ENCODE measurements at regions not wholly inside any gene's neighbourhood (a gene's known extent, or its start where the extent isn't known, plus 50 kb on each side); places are given as distances from the start of the nearest gene placed in this dataset.
A peak's percentile ranks its signal among the peaks of the same experiment; 100 is the strongest.
"Not testable (repeated sequence)": the region's sequence is repeated elsewhere in the genome, so short reads cannot be mapped to it uniquely, and the experiment has no call there.

DNA sequence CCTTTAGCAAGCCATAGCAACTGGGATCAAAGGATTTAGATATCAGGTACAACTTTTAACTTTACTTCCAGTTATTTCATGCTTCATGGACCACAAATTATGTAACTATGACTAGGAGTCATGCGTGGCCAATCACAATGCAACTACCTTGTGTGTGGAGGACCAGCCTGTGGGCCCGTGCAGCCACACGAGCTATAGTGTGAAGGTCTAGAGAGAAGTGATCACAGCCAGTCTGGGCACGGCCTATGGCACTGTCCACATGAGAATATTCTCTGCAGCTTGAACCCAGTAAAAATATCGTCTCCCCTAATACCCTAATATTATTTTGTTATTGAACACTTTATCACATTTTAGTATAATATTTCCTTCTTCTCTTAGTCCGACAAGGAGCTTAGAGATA lies 464.9 kb upstream of the MIR17HG start:
- no peak for DNase-seq

DNA sequence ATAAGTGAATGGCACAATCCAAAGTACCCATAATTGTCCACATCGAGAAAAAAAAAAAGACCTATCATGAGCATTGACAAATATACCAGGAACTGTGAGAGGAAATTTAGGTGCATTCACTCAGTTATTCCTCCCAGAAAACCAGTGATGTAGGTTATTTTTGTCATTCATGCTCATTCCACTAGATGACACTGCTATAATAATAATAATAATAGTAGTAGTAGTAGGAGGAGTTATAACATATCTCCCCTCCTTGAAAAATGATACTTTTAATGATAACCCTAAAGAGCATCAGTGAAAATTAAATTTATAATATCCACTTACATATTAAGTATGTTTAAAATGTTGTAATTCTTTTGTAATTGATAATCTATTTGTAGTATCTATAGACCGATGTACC lies 463.9 kb upstream of the MIR17HG start:
- DNase-seq = no peak

DNA sequence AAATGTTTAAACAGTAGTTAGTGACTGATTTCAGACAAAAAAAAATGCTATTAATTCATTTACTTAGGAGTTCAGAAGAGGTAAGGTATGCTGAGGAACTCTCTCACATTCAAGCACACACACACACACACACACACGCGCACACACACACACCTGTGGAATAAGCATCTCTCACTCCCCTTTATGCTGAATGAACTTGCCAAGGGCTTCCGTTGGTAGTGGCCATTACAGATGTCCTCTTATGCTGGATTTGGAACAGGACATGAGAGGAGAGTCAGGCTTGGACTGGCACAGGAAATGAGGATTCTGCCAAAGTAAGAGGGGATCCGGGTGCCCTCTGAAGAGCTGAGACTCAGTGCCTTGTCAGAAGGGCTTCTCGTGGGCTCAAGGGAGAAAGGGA lies 463.4 kb upstream of the MIR17HG start:
- no peak for DNase-seq

DNA sequence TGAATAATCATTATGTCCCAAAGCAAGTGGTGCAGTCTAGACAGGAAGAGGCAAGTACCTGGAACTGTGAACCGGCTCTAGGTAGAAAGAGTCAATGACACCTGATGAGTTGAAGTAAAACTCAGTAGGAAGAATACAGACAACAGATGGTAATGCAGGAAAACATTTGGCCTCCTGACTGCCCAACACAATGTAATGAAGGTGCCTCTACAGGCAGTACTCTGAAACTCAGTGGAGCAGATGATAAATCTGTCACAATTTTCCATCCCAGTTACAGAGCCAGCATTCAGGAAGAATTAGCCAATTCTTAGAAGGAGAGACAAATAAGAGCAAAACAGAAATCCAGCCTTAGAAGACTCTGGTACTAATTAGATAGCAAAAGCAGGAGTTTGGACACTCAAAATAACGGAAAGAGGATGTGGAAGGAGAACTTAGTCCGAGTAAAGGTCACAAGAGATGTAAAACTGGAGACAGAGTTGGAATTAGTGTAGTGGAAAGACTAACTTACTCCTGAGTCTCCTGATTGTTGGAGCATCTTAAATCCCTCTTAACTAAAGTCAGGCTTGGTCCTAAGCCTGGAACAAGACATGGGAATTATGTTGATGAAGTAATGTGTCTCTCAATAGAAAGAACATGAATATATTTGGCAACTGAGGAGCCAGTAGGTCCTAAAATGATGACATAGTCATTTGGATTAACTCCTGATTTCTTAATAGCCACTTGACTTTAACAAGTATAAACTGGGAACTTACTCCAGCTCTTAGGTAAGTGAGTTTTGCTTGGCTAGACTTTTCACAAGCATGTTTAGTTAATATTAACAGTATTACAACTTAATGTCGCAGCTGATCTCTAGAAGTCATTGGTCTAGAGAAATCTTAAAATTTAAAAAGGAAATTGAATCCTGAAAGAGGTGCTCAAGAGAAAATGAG lies 457.3 kb upstream of the MIR17HG start:
- DNase-seq = no peak

DNA sequence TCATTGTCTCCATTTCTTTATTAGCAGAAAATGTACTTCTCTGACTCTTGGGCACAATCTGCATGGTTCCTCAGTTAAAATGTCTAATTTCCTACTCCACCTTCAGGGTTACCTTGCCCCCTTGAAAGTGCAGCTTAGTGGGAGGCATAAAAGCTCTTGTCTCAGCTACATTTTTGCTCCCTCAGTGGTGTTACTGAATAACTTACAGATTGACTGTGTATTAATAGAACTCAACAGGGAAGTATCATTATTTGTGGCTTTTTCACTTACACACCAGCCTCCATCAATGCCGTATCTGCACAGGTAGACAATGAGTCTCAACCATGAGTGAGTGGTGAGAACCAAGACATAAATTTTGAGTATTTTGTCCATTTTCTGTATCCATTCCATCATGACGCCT lies 456.2 kb upstream of the MIR17HG start:
- DNase-seq = no peak

DNA sequence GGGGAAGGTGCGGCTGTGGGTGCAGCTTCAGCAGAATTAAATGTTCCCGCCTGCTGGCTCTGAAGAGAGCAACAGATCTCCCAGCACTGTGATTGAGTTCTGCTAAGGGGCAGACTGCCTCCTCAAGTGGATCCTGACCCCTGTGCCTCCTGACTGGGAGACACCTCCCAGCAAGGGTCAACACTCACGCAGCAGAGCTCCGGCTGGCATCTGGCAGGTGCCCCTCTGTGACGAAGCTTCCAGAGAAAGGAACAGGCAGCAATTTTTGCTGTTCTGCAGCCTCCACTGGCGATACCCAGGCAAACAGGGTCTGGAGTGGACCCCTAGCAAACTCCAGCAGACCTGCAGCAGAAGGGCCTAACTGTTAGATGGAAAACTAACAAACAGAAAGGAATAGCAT lies 454.3 kb upstream of the MIR17HG start:
- DNase-seq = not testable (repeated sequence)

DNA sequence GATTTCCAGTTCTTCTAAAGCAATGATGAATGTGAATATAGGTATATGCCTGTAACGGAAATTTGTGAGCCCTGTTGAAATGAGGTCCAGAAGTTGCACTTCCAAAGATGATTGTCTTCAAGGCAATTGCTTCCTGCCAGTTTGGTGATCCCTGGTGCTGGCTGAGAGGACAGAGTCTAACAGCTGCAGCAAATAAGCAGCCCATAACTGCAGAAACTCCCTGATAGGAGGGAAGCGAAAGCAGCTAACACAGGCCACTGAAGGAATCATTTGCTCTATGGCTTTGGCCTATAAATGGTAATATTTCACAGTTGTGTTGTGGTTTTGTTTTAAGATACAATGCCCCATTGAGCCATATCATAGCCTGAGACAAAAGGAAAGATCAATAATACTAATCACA lies 451.5 kb upstream of the MIR17HG start:
- no peak for DNase-seq

DNA sequence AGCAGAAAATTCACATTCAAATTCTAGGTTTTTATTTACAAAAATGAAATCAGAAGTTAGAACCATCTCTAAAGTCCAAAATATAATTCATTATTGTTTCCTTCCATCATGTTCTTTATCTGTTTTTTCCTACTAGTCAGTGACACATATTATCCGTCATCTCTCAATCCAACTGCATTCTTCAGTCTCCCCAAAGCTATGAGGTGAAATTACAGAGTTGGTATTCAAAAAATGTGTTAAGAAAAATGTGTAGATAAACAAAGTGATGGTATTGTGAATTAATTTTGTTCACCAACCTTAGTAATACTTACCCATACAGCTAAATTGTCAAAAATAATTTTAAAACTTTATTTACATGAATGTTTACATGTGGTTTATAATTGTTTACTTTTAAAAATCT lies 448.7 kb upstream of the MIR17HG start:
- peak; percentile 41 for DNase-seq

DNA sequence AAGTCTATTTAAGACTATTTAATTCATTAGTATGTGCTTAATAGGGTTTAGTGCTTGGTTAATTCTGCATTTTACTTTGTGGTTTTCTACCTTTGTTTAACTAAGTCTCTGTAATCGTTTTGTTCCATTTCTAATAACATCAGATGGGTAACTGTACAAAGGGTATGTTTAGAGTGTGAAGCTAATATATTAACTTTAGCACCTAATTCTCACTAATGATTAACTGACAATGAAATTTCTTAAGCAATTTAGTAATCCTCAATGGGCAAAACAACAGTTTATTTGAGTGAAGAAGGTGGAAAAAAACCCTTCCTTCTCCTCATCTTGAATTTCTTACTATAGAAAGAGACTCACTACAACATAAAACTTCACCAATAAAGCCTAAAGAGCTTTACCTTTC lies 448.1 kb upstream of the MIR17HG start:
- DNase-seq = no peak

DNA sequence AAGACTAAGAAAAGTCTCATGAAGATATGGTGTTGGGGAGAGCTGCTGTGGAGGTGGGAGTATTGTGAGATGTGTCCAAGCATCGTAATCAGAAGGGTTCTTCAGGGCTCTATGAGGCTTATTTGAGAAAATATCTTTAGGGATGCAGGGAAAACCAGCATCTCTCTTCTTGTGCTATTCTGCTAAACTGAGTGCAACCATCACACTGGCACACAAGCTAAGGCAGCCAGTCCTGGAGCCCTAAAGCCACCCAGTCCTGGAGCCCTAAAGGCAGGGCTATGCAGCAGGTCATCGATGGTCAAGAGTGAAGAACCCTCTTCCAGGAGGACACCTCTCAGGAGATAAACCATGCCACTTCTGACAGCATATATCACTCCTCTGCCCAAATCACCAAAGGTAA lies 445.2 kb upstream of the MIR17HG start:
- no peak for DNase-seq

DNA sequence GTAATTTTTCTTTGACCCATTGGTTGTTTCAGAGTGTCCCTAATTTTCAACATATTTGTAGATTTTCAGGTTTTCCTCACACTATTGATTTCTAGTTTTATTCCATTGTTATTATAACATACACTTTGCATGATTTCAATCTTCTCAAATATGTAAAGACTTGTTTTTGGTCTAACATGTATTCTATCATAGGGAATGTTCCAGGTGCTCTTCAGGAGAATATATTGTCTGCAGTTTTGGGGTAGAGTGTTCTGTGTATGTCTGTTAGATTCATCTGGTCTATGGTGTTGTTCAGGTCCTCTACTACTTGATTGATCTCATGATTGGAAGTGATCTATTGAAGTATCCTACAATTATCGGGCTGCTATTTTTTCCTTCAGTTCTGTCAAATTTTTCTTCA lies 440.9 kb upstream of the MIR17HG start:
- DNase-seq = no peak

DNA sequence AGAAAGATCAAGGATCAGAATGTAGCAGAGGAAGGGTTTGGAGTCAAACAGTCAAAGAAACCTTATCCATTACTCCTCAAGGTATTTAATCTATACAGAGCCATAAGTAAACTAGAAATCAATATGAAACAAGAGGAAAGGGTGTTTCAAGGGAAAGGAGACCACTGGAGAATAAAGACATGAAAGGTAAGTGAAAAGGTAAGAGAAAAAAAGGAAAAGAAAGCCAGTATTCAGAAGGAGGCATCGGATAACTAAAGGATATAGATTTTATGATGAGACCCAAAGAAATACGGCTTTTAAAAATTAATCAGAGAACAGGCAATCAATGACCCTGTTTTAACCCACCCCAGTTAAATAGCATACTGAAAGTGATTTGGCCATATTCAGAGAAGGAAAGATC lies 438.7 kb upstream of the MIR17HG start:
- no peak for DNase-seq

DNA sequence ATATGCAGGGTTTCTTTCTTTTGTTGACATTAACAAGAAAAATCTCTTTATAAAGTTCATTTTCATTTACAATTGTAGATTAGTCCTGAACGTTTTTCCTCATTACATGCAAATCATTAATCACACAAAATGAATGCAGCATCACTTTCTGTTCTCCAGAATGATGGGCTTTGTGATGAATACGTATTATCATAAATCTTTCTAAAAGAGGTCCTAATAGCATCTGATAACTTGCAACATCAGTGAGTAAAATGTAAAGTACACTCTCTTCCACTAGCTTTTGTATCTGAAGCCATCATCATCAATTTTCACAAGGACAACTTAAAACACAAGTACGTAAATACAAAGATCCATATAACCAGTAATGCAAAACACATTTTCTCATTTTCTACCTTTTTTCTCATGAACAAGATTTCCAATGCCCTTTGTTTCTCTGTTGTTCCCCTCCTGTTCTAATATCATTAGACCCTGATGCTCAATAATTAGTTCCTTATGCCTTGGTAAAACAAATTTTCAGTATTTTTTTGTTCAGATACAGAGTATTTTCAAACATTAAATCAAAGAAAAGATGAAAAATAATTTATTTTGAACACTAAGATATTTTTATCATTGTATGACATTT lies 437.4 kb upstream of the MIR17HG start:
- no peak for DNase-seq

DNA sequence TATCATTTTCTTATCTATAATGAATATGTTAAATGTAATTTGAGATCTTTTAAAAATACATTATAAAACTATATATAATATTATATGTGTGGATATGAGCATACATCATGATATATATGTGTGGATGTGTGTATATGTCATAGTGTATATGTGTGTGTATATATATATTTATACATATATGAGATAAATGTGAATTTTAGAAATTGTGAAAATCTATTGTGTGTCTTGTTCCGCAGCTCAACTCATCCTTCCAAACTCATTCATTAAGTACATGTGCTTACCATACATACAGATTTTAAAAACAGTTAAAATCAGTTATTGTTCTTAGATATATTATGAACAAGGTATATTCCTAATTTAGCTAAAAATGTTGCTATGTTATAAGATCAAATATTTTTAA lies 435.2 kb upstream of the MIR17HG start:
- no peak for DNase-seq

DNA sequence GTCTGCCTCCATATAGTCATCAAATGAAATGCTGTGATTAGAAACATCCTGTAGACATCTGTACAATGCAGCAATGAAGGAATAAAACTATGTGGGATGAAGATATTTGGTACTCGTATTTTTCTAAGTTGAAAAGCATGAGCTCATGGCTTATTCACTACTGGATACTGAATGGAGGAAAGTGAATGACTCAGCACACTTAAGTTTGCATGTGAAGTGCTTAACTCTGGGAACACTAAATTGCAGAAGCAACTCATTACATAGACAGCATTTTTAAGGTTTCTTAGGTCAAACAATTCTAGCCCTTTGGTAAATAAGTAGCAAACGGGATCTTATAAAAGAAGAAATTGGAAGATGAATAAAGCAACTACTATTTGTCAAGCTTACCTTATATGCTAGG lies 429.0 kb upstream of the MIR17HG start:
- peak; percentile 30 for DNase-seq

DNA sequence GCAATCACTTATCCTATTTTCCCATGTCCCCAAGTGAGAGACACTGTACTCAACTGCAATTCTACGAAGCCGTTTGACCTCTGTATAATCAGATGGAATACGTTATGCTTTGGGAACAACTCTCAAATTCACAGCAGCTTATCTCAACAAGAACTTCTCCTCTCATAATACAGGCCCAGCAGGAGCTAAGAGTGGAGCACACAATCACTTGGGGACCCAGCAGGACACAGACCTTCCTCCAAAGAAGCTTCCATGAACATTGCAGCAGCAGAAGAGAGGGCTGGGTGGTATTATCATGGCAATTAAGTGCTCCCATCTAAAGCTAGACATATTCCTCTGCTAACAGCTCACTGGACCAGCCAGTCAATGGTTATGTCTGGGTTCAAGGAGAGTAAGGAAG lies 428.3 kb upstream of the MIR17HG start:
- DNase-seq = no peak

DNA sequence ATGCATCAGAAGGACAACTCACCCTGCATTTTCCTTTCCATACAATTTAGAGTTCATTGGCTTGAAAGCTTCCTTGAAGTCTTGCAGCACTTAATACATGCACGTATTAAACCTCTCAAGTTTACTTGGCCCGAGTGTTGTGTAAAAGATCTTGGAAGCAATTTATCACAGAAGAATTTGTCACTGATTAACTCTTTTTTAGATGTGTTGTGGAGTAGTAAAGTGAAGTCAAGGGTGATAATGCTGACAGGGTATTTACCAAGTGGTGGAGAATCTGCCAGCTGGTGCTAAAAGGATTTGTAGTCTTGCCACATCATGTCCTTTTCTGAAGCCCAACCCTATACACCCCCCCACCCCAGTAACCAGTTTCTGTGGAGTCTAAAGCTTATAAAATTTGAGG lies 421.0 kb upstream of the MIR17HG start:
- no peak for DNase-seq

DNA sequence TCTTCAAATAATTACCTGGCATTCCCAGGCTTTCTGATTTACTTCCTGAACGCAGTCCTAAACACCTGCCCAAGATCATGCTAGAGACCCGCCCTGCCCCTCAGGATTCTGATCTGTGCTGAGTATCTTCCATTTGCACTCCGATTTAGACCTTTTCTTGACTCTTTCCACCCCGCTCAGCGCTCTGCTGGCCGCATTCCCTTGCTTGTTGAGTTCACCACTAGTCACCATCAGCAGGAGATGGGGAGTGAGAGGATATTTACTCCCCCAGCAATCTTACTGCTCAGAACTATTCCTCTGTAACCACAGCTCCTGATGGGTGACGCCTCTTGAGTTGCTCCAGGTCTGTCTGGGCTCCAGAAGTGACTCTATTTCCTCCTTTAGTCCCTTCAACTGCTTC lies 419.4 kb upstream of the MIR17HG start:
- no peak for DNase-seq

DNA sequence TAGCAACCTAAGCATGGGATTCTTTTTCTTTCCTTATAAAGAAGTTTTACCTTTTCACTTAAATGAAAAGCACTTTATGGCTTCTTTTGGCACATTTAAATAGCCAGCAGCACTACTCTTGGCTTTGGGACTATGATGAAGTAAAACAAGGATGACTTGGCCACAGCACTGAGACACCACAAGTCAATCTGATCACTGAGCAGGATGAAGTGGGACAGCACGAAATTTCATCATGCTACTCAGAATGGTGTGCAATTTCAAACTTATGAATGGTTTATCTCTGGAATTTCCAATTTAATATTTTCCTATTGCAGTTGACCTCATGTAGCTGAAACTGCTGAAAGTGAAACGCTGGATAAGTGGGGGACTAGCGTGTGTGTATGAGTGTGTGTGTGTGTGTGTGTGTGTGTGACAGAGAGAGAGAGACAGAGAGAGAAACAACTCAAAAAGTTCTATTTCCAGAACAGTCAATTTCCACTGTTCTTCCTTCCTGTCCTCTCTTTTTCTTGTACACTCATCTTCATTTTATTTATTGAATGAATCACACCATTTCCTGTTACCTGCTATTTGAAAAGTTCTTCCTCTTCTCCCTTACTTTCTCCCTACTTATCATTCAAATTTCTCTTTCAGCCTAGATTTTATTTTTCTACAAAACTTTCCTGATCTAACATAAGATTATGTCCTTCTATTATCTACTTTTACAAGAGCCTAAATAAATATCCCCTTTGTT lies 414.2 kb upstream of the MIR17HG start:
- DNase-seq = no peak

DNA sequence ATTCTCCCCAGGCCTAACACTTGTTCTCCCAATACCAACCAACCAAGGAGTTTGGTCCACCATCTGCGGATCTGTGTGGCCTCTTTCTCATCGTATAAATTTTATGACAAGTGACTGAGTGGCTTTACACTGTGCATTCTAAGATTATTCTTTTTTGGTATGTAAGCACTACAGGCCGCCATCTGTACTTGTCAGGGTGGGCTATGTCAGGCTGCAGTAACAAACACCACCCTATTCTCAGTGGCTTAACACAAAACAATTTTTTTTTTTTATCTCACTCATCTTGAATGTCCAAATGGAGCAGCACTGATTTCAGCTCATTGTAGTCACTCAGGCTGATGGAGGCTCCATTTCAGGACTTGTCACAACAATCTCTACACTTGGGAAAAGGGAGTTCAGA lies 412.7 kb upstream of the MIR17HG start:
- DNase-seq = no peak

DNA sequence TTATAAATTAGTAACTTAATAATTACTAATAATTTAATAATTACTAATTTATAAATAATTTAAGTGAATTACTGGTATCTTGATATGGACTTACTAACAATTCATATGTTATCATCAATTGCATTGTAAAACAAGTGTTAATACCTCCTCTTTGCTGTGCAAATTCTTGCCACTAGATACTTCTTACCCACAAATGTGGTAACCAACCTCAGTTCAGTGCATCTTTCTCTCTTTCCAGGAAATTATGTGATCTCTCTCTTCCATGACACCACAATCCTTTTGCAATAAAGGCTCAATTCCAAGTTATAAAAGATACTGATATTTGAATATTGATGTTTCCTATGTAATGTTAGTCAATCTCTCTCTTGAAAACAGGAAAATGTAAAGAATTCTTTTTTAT lies 408.6 kb upstream of the MIR17HG start:
- no peak for DNase-seq

DNA sequence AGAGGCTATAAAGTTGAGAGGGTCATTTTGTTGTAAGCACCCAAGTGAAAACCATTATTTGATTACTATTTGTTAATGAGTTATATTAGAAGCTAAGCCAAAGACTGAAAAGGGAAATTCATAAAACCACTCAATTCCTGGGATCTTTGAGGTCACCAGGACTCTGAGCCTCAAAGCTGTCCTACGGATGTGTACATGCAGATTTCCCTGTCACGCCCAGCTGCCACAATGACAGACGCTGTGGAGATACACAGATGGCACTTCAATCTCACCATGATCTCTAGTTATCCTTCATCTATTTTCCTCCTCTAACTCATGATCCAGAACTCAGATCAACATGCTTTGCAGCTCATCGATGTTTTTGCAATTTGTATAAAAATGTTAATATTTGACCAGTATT lies 403.5 kb upstream of the MIR17HG start:
- DNase-seq = no peak

DNA sequence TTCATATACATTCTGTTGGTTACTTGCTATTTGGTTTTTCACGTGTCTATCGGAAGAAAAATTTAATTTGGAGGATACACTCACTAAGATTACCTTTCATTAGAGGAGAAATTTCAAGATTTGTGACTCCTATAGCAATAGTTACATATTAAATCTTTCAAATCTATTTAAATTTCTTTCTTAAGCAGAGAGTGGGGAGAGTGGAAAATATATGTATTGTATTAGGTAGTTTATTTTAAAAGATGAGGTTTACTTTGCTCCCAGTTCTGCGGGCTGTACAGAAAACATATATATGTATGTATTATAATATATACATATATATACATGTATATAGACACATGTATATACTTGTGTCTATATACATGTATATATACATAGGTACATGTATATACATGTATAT lies 402.3 kb upstream of the MIR17HG start:
- not testable (repeated sequence) for DNase-seq

DNA sequence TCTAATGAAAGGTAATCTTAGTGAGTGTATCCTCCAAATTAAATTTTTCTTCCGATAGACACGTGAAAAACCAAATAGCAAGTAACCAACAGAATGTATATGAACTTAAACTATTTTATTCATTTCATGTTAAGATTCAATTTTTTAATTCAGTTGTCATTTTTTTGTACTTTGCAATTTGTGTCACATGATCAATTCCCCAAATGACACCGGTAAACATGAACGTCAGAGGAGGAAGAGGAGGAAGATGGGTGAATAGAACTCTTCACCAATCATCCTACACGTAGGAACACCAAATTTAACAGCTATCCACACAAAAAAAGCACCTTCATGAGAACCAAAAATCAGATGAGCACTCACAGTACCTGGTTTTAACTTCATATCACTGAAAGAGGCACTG lies 401.4 kb upstream of the MIR17HG start:
- DNase-seq = not testable (repeated sequence)
